HFF-Myc (cell line): ENCODE measurements at regions not wholly inside any gene's neighbourhood (a gene's known extent, or its start where the extent isn't known, plus 50 kb on each side); places are given as distances from the start of the nearest gene placed in this dataset.

Experiments
- DNase-seq: peaks from one replicate; pipeline ENCODE4 v3.0.0-alpha.2; 2011; ENCODE audit warnings: low read depth; ENCODE audit errors: extremely low read depth
- H3K4me3 ChIP-seq: replicated peaks from 2 replicates; pipeline ENCODE4 v1.5.1; 2011; ENCODE audit warnings: low read depth, mild to moderate bottlenecking, control low read depth, low read length
- CTCF ChIP-seq: IDR thresholded peaks from 2 replicates; pipeline ENCODE4 v1.5.1; 2012; ENCODE audit warnings: mild to moderate bottlenecking, low read depth, low read length, control low read depth; ENCODE audit errors: missing control alignments

- no peak overlapping the region for H3K4me3 ChIP-seq
- no peak for TF ChIP-seq CTCF
These were observed 431.9 kb upstream of the CDH4 start for GRCh38 chr20:60820149-60820548.

GRCh38 chr20:60820918-60821317, 431.1 kb upstream of the CDH4 start:
- TF ChIP-seq CTCF = no peak
- H3K4me3 ChIP-seq = no peak overlapping the region
- no peak for DNase-seq

More at GRCh38 chr20:60820149-60820548, 431.9 kb upstream of the CDH4 start:
- DNase-seq = no peak

GRCh38 chr20:60822699-60823607, 429.1 kb upstream of the CDH4 start:
- no peak for TF ChIP-seq CTCF
- H3K4me3 ChIP-seq = no peak overlapping the region
- no peak for DNase-seq

- H3K4me3 ChIP-seq = no peak overlapping the region
- DNase-seq = no peak
- no peak for TF ChIP-seq CTCF
These were observed 416.2 kb upstream of the CDH4 start for GRCh38 chr20:60835876-60836275.

- TF ChIP-seq CTCF = no peak
- H3K4me3 ChIP-seq = no peak overlapping the region
- no peak for DNase-seq
These were observed 414.8 kb upstream of the CDH4 start for GRCh38 chr20:60837173-60837770.

GRCh38 chr20:60838297-60838696, 413.8 kb upstream of the CDH4 start:
- no peak for DNase-seq
- H3K4me3 ChIP-seq = no peak overlapping the region
- no peak for TF ChIP-seq CTCF
